H9 (cell line): ENCODE measurements at regions not wholly inside any gene's neighbourhood (a gene's known extent, or its start where the extent isn't known, plus 50 kb on each side); places are given as distances from the start of the nearest gene placed in this dataset.
"Not testable (repeated sequence)": the region's sequence is repeated elsewhere in the genome, so short reads cannot be mapped to it uniquely, and the experiment has no call there.

Source experiments
- DNase-seq: peaks from one replicate; pipeline ENCODE4 v3.0.0-alpha.2; 2017
- H2AFZ ChIP-seq: one replicate; pipeline ENCODE4 v1.6.1; 2013; ENCODE audit warnings: mild to moderate bottlenecking, low read length, control low read depth, moderate library complexity
- H2AK5ac ChIP-seq: 2 replicates; pipeline ENCODE4 v1.6.1; 2013; ENCODE audit warnings: low read length, control low read depth, mixed read lengths; ENCODE audit not compliant: insufficient read length
- H2BK120ac ChIP-seq: one replicate; pipeline ENCODE4 v1.6.1; 2013; ENCODE audit warnings: low read depth, mild to moderate bottlenecking, low read length, control low read depth, inconsistent platforms; ENCODE audit not compliant: poor library complexity, severe bottlenecking
- H2BK12ac ChIP-seq: 2 replicates; pipeline ENCODE4 v1.6.1; 2013; ENCODE audit warnings: low read length, control low read depth, mixed read lengths, low read depth; ENCODE audit not compliant: insufficient read length
- H2BK15ac ChIP-seq: 2 replicates; pipeline ENCODE4 v1.6.1; 2013; ENCODE audit warnings: low read depth, low read length, control low read depth
- H2BK20ac ChIP-seq: one replicate; pipeline ENCODE4 v1.6.1; 2013; ENCODE audit warnings: low read depth, mild to moderate bottlenecking, low read length, control low read depth, inconsistent platforms; ENCODE audit not compliant: poor library complexity, severe bottlenecking
- H2BK5ac ChIP-seq: 2 replicates; pipeline ENCODE4 v1.6.1; 2013; ENCODE audit warnings: low read length, control low read depth, mixed read lengths; ENCODE audit not compliant: insufficient read length
- H3K14ac ChIP-seq: 2 replicates; pipeline ENCODE4 v1.6.1; 2013; ENCODE audit warnings: low read length, control low read depth; ENCODE audit not compliant: insufficient read depth
- H3K18ac ChIP-seq: 2 replicates; pipeline ENCODE4 v1.6.1; 2013; ENCODE audit warnings: low read depth, mild to moderate bottlenecking, mixed read lengths, low read length, control low read depth; ENCODE audit not compliant: insufficient read length
- H3K23ac ChIP-seq: 2 replicates; pipeline ENCODE4 v1.6.1; 2013; ENCODE audit warnings: low read length, control low read depth, mixed read lengths, low read depth; ENCODE audit not compliant: insufficient read length
- H3K23me2 ChIP-seq: 2 replicates; pipeline ENCODE4 v1.6.1; 2013; ENCODE audit warnings: low read depth, mild to moderate bottlenecking, mixed read lengths, low read length, control low read depth; ENCODE audit not compliant: insufficient read length, poor library complexity, severe bottlenecking
- H3K27ac ChIP-seq: 2 replicates; pipeline ENCODE4 v1.5.1; 2013; ENCODE audit warnings: low read length, control low read depth, mixed read lengths, low read depth; ENCODE audit not compliant: insufficient read length
- H3K27me3 ChIP-seq: 2 replicates; pipeline ENCODE4 v1.6.1; 2013; ENCODE audit warnings: low read length, control low read depth, inconsistent platforms; ENCODE audit not compliant: insufficient read depth
- H3K4ac ChIP-seq: 2 replicates; pipeline ENCODE4 v1.6.1; 2013; ENCODE audit warnings: low read depth, mild to moderate bottlenecking, control low read depth, inconsistent platforms, low read length, moderate library complexity
- H3K4me1 ChIP-seq: 2 replicates; pipeline ENCODE4 v1.6.1; 2013; ENCODE audit warnings: low read length, control low read depth, inconsistent platforms; ENCODE audit not compliant: insufficient read depth
- H3K4me2 ChIP-seq: 2 replicates; pipeline ENCODE4 v1.6.1; 2013; ENCODE audit warnings: low read length, control low read depth, mixed read lengths; ENCODE audit not compliant: insufficient read length, insufficient read depth
- H3K56ac ChIP-seq: 2 replicates; pipeline ENCODE4 v1.6.1; 2013; ENCODE audit warnings: low read depth, mild to moderate bottlenecking, mixed read lengths, low read length, control low read depth; ENCODE audit not compliant: insufficient read length
- H3K79me1 ChIP-seq: 2 replicates; pipeline ENCODE4 v1.6.1; 2013; ENCODE audit warnings: low read depth, mild to moderate bottlenecking, moderate library complexity, low read length, control low read depth, inconsistent platforms; ENCODE audit not compliant: insufficient read depth, poor library complexity, severe bottlenecking
- H3K79me2 ChIP-seq: 2 replicates; pipeline ENCODE4 v1.6.1; 2013; ENCODE audit warnings: low read length, control low read depth, inconsistent platforms; ENCODE audit not compliant: insufficient read depth
- H3K9ac ChIP-seq: 2 replicates; pipeline ENCODE4 v1.6.1; 2013; ENCODE audit warnings: low read length, control low read depth, mixed read lengths; ENCODE audit not compliant: insufficient read length; ENCODE audit errors: extremely low read depth
- H3K9me3 ChIP-seq: one replicate; pipeline ENCODE4 v1.6.1; 2013; ENCODE audit warnings: low read depth, low read length, inconsistent platforms; ENCODE audit not compliant: control insufficient read depth
- H3T11ph ChIP-seq: one replicate; pipeline ENCODE4 v1.6.1; 2013; ENCODE audit warnings: mild to moderate bottlenecking, low read length, control low read depth, inconsistent platforms
- H4K20me1 ChIP-seq: one replicate; pipeline ENCODE4 v1.6.1; 2013; ENCODE audit not compliant: control insufficient read depth, insufficient read length, insufficient read depth
- H4K5ac ChIP-seq: 2 replicates; pipeline ENCODE4 v1.6.1; 2013; ENCODE audit warnings: low read depth, mild to moderate bottlenecking, mixed read lengths, low read length, control low read depth; ENCODE audit not compliant: insufficient read length
- H4K8ac ChIP-seq: replicated peaks from 2 replicates; pipeline ENCODE4 v1.6.1; 2013; ENCODE audit warnings: low read length, control low read depth, mixed read lengths, low read depth; ENCODE audit not compliant: insufficient read length
- H4K91ac ChIP-seq: 2 replicates; pipeline ENCODE4 v1.6.1; 2013; ENCODE audit warnings: low read depth, mild to moderate bottlenecking, moderate library complexity, mixed read lengths, low read length, control low read depth; ENCODE audit not compliant: insufficient read length
- H3K27ac Mint-ChIP-seq, 3 experiments: 2 replicates in 2 of 3; 3 replicates in 1 of 3; pipeline ENCODE4 v1.8.0; 2020 to 2021; ENCODE audit warnings: mixed read lengths in 3 of 3, mild to moderate bottlenecking in 1 of 3, moderate library complexity in 1 of 3
- H3K27me3 Mint-ChIP-seq: 2 replicates; pipeline ENCODE4 v1.8.0; 2021; ENCODE audit warnings: low read depth, mild to moderate bottlenecking, moderate library complexity, mixed read lengths
- H3K36me3 Mint-ChIP-seq, 3 experiments: 2 replicates in 2 of 3; 3 replicates in 1 of 3; pipeline ENCODE4 v1.8.0; 2020 to 2021; ENCODE audit warnings: low read depth in 3 of 3, mixed read lengths in 3 of 3; ENCODE audit not compliant: insufficient read depth in 1 of 3
- H3K4me1 Mint-ChIP-seq, 2 experiments: 2 replicates each; pipeline ENCODE4 v1.8.0; 2020; ENCODE audit warnings: mixed read lengths in 2 of 2
- H3K4me3 Mint-ChIP-seq, 2 experiments: 2 replicates in 1 of 2; 3 replicates in 1 of 2; pipeline ENCODE4 v1.8.0; 2020 to 2021; ENCODE audit warnings: mild to moderate bottlenecking in 2 of 2, mixed read lengths in 2 of 2, moderate library complexity in 1 of 2
- H3K9me3 Mint-ChIP-seq, 2 experiments: 2 replicates in 1 of 2; 3 replicates in 1 of 2; pipeline ENCODE4 v1.8.0; 2020; ENCODE audit warnings: mild to moderate bottlenecking in 2 of 2, mixed read lengths in 2 of 2, moderate library complexity in 1 of 2
- CTCF ChIP-seq: fragments of 200-600 bp; sonication (generic); conservative IDR thresholded peaks from 3 replicates; pipeline ENCODE4 v1.8.0; 2021; ENCODE audit warnings: antibody characterized with exemption, mild to moderate bottlenecking
- WGBS: extraction: QIAGEN DNeasy Blood & Tissue Kit; methylation state at CpG from one replicate; pipeline ENCODE4 v1.1.7; 2013; ENCODE audit warnings: missing lambda C conversion rate, low lambda C conversion rate, mixed read lengths; ENCODE audit not compliant: insufficient read length; ENCODE audit errors: extremely low coverage; 5-methylcytosine and 5-hydroxymethylcytosine counted together

GRCh38 chr6:81023007-81023582 is 729.4 kb downstream of the TENT5A start:
- H3T11ph ChIP-seq = no peak overlapping the region
- no peak overlapping the region for H2AK5ac ChIP-seq
- no peak overlapping the region for H3K4ac ChIP-seq
- no peaks in the 10 kb centered on the region for H3K23me2 ChIP-seq
- H2BK20ac ChIP-seq = no peak overlapping the region
- H4K5ac ChIP-seq = no peak overlapping the region
- no peaks in the 10 kb centered on the region for H4K20me1 ChIP-seq
- H3K9ac ChIP-seq = no peak overlapping the region
- H4K8ac ChIP-seq = no peak overlapping the region
- H2AFZ ChIP-seq = no peak overlapping the region
- no peak overlapping the region for H2BK5ac ChIP-seq
- no peak overlapping the region for H3K27ac ChIP-seq
- H3K27ac Mint-ChIP-seq = no peak overlapping the region
- H3K4me2 ChIP-seq = no peak overlapping the region
- no peaks in the 10 kb centered on the region for H3K79me2 ChIP-seq
- no peak overlapping the region for H3K4me3 Mint-ChIP-seq
- H3K27me3 ChIP-seq = no peaks in the 10 kb centered on the region
- no peaks in the 10 kb centered on the region for H3K27me3 Mint-ChIP-seq
- TF ChIP-seq CTCF = no peak
- no peaks in the 10 kb centered on the region for H3K4me1 Mint-ChIP-seq
- no peaks in the 10 kb centered on the region for H3K79me1 ChIP-seq
- H3K4me1 ChIP-seq = no peaks in the 10 kb centered on the region
- no peak overlapping the region for H3K56ac ChIP-seq
- peaks cover 62 to 65% of the 10 kb centered on the region in 2 experiments for H3K9me3 Mint-ChIP-seq
- H4K91ac ChIP-seq = no peak overlapping the region
- H2BK12ac ChIP-seq = no peak overlapping the region
- H3K14ac ChIP-seq = no peak overlapping the region
- no peak overlapping the region for H3K23ac ChIP-seq
- H3K9me3 ChIP-seq = peaks cover 17% of the 10 kb centered on the region
- peaks cover 16 to 52% (median 31%) of the 10 kb centered on the region in 3 experiments for H3K36me3 Mint-ChIP-seq
- no peak overlapping the region for H3K18ac ChIP-seq
- DNase-seq = no peak
- no peak overlapping the region for H2BK120ac ChIP-seq
- no CpG with 5 or more reads among the region's 1 CpG for whole genome bisulfite sequencing
- H2BK15ac ChIP-seq = no peak overlapping the region

GRCh38 chr6:81017586-81017985 is 734.9 kb downstream of the TENT5A start:
- H3K14ac ChIP-seq, H3K27me3 ChIP-seq, DNase-seq, H3K56ac ChIP-seq, H3K9ac ChIP-seq, H3K27me3 Mint-ChIP-seq, H3K4ac ChIP-seq, H3K23me2 ChIP-seq, H2BK20ac ChIP-seq, H2BK15ac ChIP-seq, H3K79me1 ChIP-seq, H4K91ac ChIP-seq, H2BK5ac ChIP-seq, H4K5ac ChIP-seq, H2AK5ac ChIP-seq, H2BK120ac ChIP-seq, H3T11ph ChIP-seq, H4K8ac ChIP-seq, H3K4me3 Mint-ChIP-seq, H3K79me2 ChIP-seq, H3K27ac ChIP-seq, H2AFZ ChIP-seq, H3K23ac ChIP-seq, H3K4me1 ChIP-seq, H3K18ac ChIP-seq, H4K20me1 ChIP-seq, H3K27ac Mint-ChIP-seq, H2BK12ac ChIP-seq, H3K4me1 Mint-ChIP-seq, H3K4me2 ChIP-seq: not testable (repeated sequence)
- H3K9me3 ChIP-seq = peaks cover 16% of the 10 kb centered on the region
- no CpG with 5 or more reads among the region's 6 CpGs for WGBS
- Mint-ChIP-seq H3K9me3 (peaks cover 74 to 77% of the 10 kb centered on the region in 2 experiments), H3K36me3 (peaks cover 19 to 39% (median 38%) of the 10 kb centered on the region in 3 experiments)
